GM23338 (cell line): ENCODE measurements at regions not wholly inside any gene's neighbourhood (a gene's known extent, or its start where the extent isn't known, plus 50 kb on each side); places are given as distances from the start of the nearest gene placed in this dataset.

Experiments used
- ATAC-seq: fragments of 200-7000 bp; cut with Tn5 transposase; 3 replicates; pipeline ENCODE4 v1.9.1; 2020
- DNase-seq: peaks from one replicate; pipeline ENCODE4 v3.0.0-alpha.2; 2015; ENCODE audit warnings: low spot score
- H2AFZ ChIP-seq: fragments of 200-600 bp; sonication (generic); 2 replicates; pipeline ENCODE4 v1.8.0; 2016; ENCODE audit warnings: antibody characterized with exemption, mild to moderate bottlenecking, moderate library complexity
- H3F3A ChIP-seq: fragments of 200-600 bp; sonication (generic); replicated peaks from 2 replicates; pipeline ENCODE4 v1.8.0; 2017; ENCODE audit warnings: antibody characterized with exemption, mixed run types, low read depth
- H3K27ac ChIP-seq: fragments of 200-600 bp; sonication (generic); 2 replicates; pipeline ENCODE4 v1.6.1; 2016; ENCODE audit warnings: low read depth
- H3K27me3 ChIP-seq: fragments of 200-600 bp; sonication (generic); 2 replicates; pipeline ENCODE4 v1.8.0; 2016; ENCODE audit warnings: mild to moderate bottlenecking, mixed run types, moderate library complexity; ENCODE audit not compliant: insufficient read depth
- H3K36me3 ChIP-seq: fragments of 200-600 bp; sonication (generic); 2 replicates; pipeline ENCODE4 v1.8.0; 2016; ENCODE audit warnings: mild to moderate bottlenecking; ENCODE audit not compliant: insufficient read depth
- H3K4me1 ChIP-seq: fragments of 200-600 bp; sonication (generic); 2 replicates; pipeline ENCODE4 v1.8.0; 2016; ENCODE audit warnings: mild to moderate bottlenecking, moderate library complexity; ENCODE audit not compliant: insufficient read depth
- H3K4me2 ChIP-seq: fragments of 200-600 bp; sonication (generic); 2 replicates; pipeline ENCODE4 v1.7.1; 2017; ENCODE audit warnings: mixed run types
- H3K4me3 ChIP-seq: fragments of 200-600 bp; sonication (generic); 2 replicates; pipeline ENCODE4 v1.6.1; 2016; ENCODE audit warnings: mixed run types
- H3K79me2 ChIP-seq: fragments of 200-600 bp; sonication (generic); replicated peaks from 2 replicates; pipeline ENCODE4 v1.8.0; 2017; ENCODE audit warnings: mild to moderate bottlenecking; ENCODE audit not compliant: insufficient read depth
- H3K9me2 ChIP-seq: fragments of 200-600 bp; sonication (generic); 2 replicates; pipeline ENCODE4 v1.8.0; 2017; ENCODE audit not compliant: insufficient read depth
- H4K20me1 ChIP-seq: fragments of 200-600 bp; sonication (generic); replicated peaks from 2 replicates; pipeline ENCODE4 v1.8.0; 2017; ENCODE audit warnings: mild to moderate bottlenecking; ENCODE audit not compliant: insufficient read depth
- H3K27ac Mint-ChIP-seq: 2 replicates; pipeline ENCODE4 v1.8.0; 2020; ENCODE audit warnings: inconsistent platforms, mild to moderate bottlenecking, moderate library complexity, mixed read lengths
- H3K27me3 Mint-ChIP-seq: 3 replicates; pipeline ENCODE4 v1.8.0; 2022; ENCODE audit warnings: low read depth, mild to moderate bottlenecking, moderate library complexity, mixed read lengths, inconsistent platforms; ENCODE audit not compliant: insufficient read depth, poor library complexity
- H3K36me3 Mint-ChIP-seq: 3 replicates; pipeline ENCODE4 v1.8.0; 2021; ENCODE audit warnings: low read depth, mild to moderate bottlenecking, inconsistent platforms, moderate library complexity, mixed read lengths
- H3K4me1 Mint-ChIP-seq: 3 replicates; pipeline ENCODE4 v1.8.0; 2020; ENCODE audit warnings: mild to moderate bottlenecking, inconsistent platforms, mixed read lengths
- H3K4me3 Mint-ChIP-seq: 3 replicates; pipeline ENCODE4 v1.8.0; 2021; ENCODE audit warnings: moderate library complexity, mild to moderate bottlenecking, inconsistent platforms, mixed read lengths
- H3K9me3 Mint-ChIP-seq: 3 replicates; pipeline ENCODE4 v1.8.0; 2020; ENCODE audit warnings: moderate library complexity, mild to moderate bottlenecking, inconsistent platforms, mixed read lengths
- CREB1 ChIP-seq: fragments of 250-450 bp; sonication (Bioruptor Pico); IDR thresholded peaks from 2 replicates; pipeline ENCODE4 v1.5.0; 2020; ENCODE audit warnings: low read depth, mild to moderate bottlenecking, moderate library complexity
- CTCF ChIP-seq, 2 experiments: fragments of 200-600 bp in 1 of 2; sonication (generic) in 1 of 2; conservative IDR thresholded peaks; 2 replicates each; pipeline versions ENCODE4 v1.5.1 to v1.6.1; 2016 to 2017; ENCODE audit warnings: antibody characterized with exemption in 2 of 2, low read depth in 2 of 2, mild to moderate bottlenecking in 2 of 2, moderate library complexity in 1 of 2
- REST ChIP-seq: IDR thresholded peaks from one replicate; pipeline ENCODE4 v1.6.1; 2018; ENCODE audit warnings: antibody characterized with exemption; ENCODE audit not compliant: unreplicated experiment
- ZNF114 ChIP-seq: fragments of 250-450 bp; sonication (Bioruptor Pico); IDR thresholded peaks from 2 replicates; pipeline ENCODE4 v1.5.0; 2020; ENCODE audit warnings: mild to moderate bottlenecking, moderate library complexity
- ZNF462 ChIP-seq: fragments of 250-450 bp; sonication (Bioruptor Pico); IDR thresholded peaks from 2 replicates; pipeline ENCODE4 v1.5.0; 2020; ENCODE audit warnings: mild to moderate bottlenecking, moderate library complexity

GRCh38 chr10:21279217-21279575, 246.3 kb downstream of the SKIDA1 start:
- peak; percentile 3; the same call in 1 of the 3 replicates for ATAC-seq
- peaks cover 41% of the 10 kb centered on the region for H3K4me1 Mint-ChIP-seq
- TF ChIP-seq REST (no peak), ZNF114 (no peak), CREB1 (CRISPR knock-in tag) (no peak)

GRCh38 chr10:21278491-21279216, 246.8 kb downstream of the SKIDA1 start:
- Histone ChIP-seq H3K36me3 (no peaks in the 10 kb centered on the region), H2AFZ (no peak overlapping the region)

More at GRCh38 chr10:21279217-21279575, 246.3 kb downstream of the SKIDA1 start:
- Mint-ChIP-seq H3K4me3 (no peak overlapping the region), H3K27ac (0 out of 2 replicates have a peak overlapping the region, but pooled peaks have one; percentile 29), H3K36me3 (peaks cover 8% of the 10 kb centered on the region), H3K27me3 (peaks cover 5% of the 10 kb centered on the region), H3K9me3 (peaks cover 9% of the 10 kb centered on the region)
- H3K79me2 ChIP-seq = no peaks in the 10 kb centered on the region
- no peaks in the 10 kb centered on the region for H3K36me3 ChIP-seq
- no peaks in the 10 kb centered on the region for H3K27me3 ChIP-seq
- DNase-seq = no peak
- H4K20me1 ChIP-seq = no peaks in the 10 kb centered on the region
- H3K4me3 ChIP-seq = no peak overlapping the region
- H3K4me1 ChIP-seq = peaks cover 20% of the 10 kb centered on the region
- peak overlapping the region; percentile 11; the same call in 1 of the 2 replicates for H3K27ac ChIP-seq
- H2AFZ ChIP-seq = no peak overlapping the region
- H3F3A ChIP-seq = 0 out of 2 replicates have a peak, but pooled peaks cover 9% of the 10 kb centered on the region
- H3K4me2 ChIP-seq = no peak overlapping the region
- H3K9me2 ChIP-seq = no peaks in the 10 kb centered on the region

More at GRCh38 chr10:21278491-21279216, 246.8 kb downstream of the SKIDA1 start:
- Mint-ChIP-seq H3K9me3 (peaks cover 9% of the 10 kb centered on the region), H3K27ac (no peak overlapping the region), H3K27me3 (peaks cover 5% of the 10 kb centered on the region), H3K36me3 (peaks cover 8% of the 10 kb centered on the region), H3K4me3 (no peak overlapping the region), H3K4me1 (peaks cover 39% of the 10 kb centered on the region)
- peak; percentile 84 for ATAC-seq
- H3K9me2 ChIP-seq = no peaks in the 10 kb centered on the region
- H3K4me1 ChIP-seq = peaks cover 17% of the 10 kb centered on the region
- H3K27me3 ChIP-seq = no peaks in the 10 kb centered on the region
- peak; percentile 98 for DNase-seq
- H4K20me1 ChIP-seq = no peaks in the 10 kb centered on the region
- 0 out of 2 replicates have a peak, but pooled peaks cover 9% of the 10 kb centered on the region for H3F3A ChIP-seq
- peak overlapping the region; percentile 11; the same call in 1 of the 2 replicates for H3K27ac ChIP-seq
- no peak for TF ChIP-seq ZNF462
- TF ChIP-seq CTCF (conservative IDR thresholded peaks at IDR 0.05; ENCODE audit: low read depth in 2 of 2) = peak; percentile 96 to 98
- no peak overlapping the region for H3K4me3 ChIP-seq
- no peak overlapping the region for H3K4me2 ChIP-seq
- H3K79me2 ChIP-seq = no peaks in the 10 kb centered on the region
